ENCODE measurements at regions not wholly inside any gene's neighbourhood (a gene's known extent, or its start where the extent isn't known, plus 50 kb on each side); places are given as distances from the start of the nearest gene placed in this dataset.

- no peak overlapping the region for H3K4me2 ChIP-seq
- no peaks in the 10 kb centered on the region for H3F3A ChIP-seq (ENCODE audit: insufficient read depth, low read depth)
- no peaks in the 10 kb centered on the region for H4K20me1 ChIP-seq (ENCODE audit: insufficient read depth)
- POLR2A ChIA-PET (ENCODE audit: unreplicated experiment) = no interaction called here
- no peak for DNase-seq
- H3K9me3 ChIP-seq (ENCODE audit: insufficient read depth, low read depth) = no peaks in the 10 kb centered on the region
- H3K27ac ChIP-seq = no peak overlapping the region
- CTCF ChIA-PET = no interaction called here
- no peak for TF ChIP-seq EZH2 (IDR thresholded peaks at IDR 0.05; ENCODE audit: low read depth)
- TF ChIP-seq CTCF (conservative IDR thresholded peaks at IDR 0.05) = no peak
- H3K79me2 ChIP-seq (ENCODE audit: low read depth) = no peaks in the 10 kb centered on the region
- BruUV-seq (replicated peaks) = no TSS peak
- H3K27me3 ChIP-seq (ENCODE audit: insufficient read depth, low read depth) = no peaks in the 10 kb centered on the region
- no peak overlapping the region for H2AFZ ChIP-seq
- no peak overlapping the region for H3K4me3 ChIP-seq
- no peaks in the 10 kb centered on the region for H3K9me2 ChIP-seq (ENCODE audit: insufficient read depth)
- intact Hi-C loops (cut with micrococcal nuclease; ENCODE audit: unreplicated experiment) = no loop called here
- H3K4me1 ChIP-seq (replicated peaks; ENCODE audit: insufficient read depth) = no peaks in the 10 kb centered on the region
- no peaks in the 10 kb centered on the region for H3K36me3 ChIP-seq (ENCODE audit: low read depth)
These were observed 166.2 kb upstream of the VCX3A start for GRCh38 chrX:6701085-6701484.

GRCh38 chrX:6695717-6696116 is 160.8 kb upstream of the VCX3A start:
- Histone ChIP-seq H3K4me2 (no peak overlapping the region), H3K9me2 (ENCODE audit: insufficient read depth) (no peaks in the 10 kb centered on the region), H3K4me1 (replicated peaks; ENCODE audit: insufficient read depth) (no peaks in the 10 kb centered on the region), H3K79me2 (ENCODE audit: low read depth) (no peaks in the 10 kb centered on the region), H3K36me3 (ENCODE audit: low read depth) (no peaks in the 10 kb centered on the region), H3K9me3 (ENCODE audit: insufficient read depth, low read depth) (no peaks in the 10 kb centered on the region), H2AFZ (no peak overlapping the region), H3F3A (ENCODE audit: insufficient read depth, low read depth) (no peaks in the 10 kb centered on the region), H3K27ac (no peak overlapping the region), H3K27me3 (ENCODE audit: insufficient read depth, low read depth) (no peaks in the 10 kb centered on the region), H4K20me1 (ENCODE audit: insufficient read depth) (no peaks in the 10 kb centered on the region), H3K4me3 (no peak overlapping the region)
- ChIA-PET POLR2A (ENCODE audit: unreplicated experiment) (interaction anchor here (0.6 kb wide), 1 partner anchor 452 kb away, joined by 3 read pairs; the partner anchor contains the start of gene PUDP), CTCF (no interaction called here)
- TF ChIP-seq CTCF (conservative IDR thresholded peaks at IDR 0.05) (no peak), EZH2 (IDR thresholded peaks at IDR 0.05; ENCODE audit: low read depth) (no peak)
- no TSS peak for BruUV-seq (replicated peaks)
- intact Hi-C loops (cut with micrococcal nuclease; ENCODE audit: unreplicated experiment) = no loop called here
- DNase-seq = no peak

GRCh38 chrX:6694977-6695376 is 160.1 kb upstream of the VCX3A start:
- POLR2A ChIA-PET (ENCODE audit: unreplicated experiment) = no interaction called here
- intact Hi-C loops (cut with micrococcal nuclease; ENCODE audit: unreplicated experiment) = no loop called here
- no peaks in the 10 kb centered on the region for H3K4me1 ChIP-seq (replicated peaks; ENCODE audit: insufficient read depth)
- no peaks in the 10 kb centered on the region for H3K9me3 ChIP-seq (ENCODE audit: insufficient read depth, low read depth)
- no peak overlapping the region for H3K4me3 ChIP-seq
- CTCF ChIA-PET = no interaction called here
- no peak overlapping the region for H3K27ac ChIP-seq
- H3K79me2 ChIP-seq (ENCODE audit: low read depth) = no peaks in the 10 kb centered on the region
- H3K27me3 ChIP-seq (ENCODE audit: insufficient read depth, low read depth) = no peaks in the 10 kb centered on the region
- no peaks in the 10 kb centered on the region for H3K36me3 ChIP-seq (ENCODE audit: low read depth)
- DNase-seq = no peak
- H4K20me1 ChIP-seq (ENCODE audit: insufficient read depth) = no peaks in the 10 kb centered on the region
- no peak overlapping the region for H2AFZ ChIP-seq
- no peaks in the 10 kb centered on the region for H3F3A ChIP-seq (ENCODE audit: insufficient read depth, low read depth)
- no peak overlapping the region for H3K4me2 ChIP-seq
- H3K9me2 ChIP-seq (ENCODE audit: insufficient read depth) = no peaks in the 10 kb centered on the region
- BruUV-seq (replicated peaks) = no TSS peak
- TF ChIP-seq EZH2 (IDR thresholded peaks at IDR 0.05; ENCODE audit: low read depth) (no peak), CTCF (conservative IDR thresholded peaks at IDR 0.05) (no peak)
